ENCODE measurements at regions not wholly inside any gene's neighbourhood (a gene's known extent, or its start where the extent isn't known, plus 50 kb on each side); places are given as distances from the start of the nearest gene placed in this dataset.

DNA sequence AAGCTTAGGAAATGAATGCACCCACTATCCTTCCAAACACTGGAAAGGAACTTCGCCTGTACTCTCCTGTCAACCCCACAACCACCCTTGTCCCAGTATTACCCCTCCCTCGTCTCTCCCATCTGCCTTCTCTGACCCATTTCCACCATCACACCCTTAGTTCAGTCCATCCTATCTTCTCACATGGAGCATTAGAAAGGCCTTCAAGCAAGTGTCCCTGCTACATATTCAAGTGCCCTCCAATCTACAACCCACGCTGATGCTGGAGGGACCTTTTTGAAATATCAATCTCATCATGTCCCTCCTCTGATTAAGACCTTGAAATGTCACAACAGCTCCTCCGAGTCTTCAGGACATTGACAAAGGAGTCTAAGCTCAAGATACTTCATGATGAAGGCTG lies 133.8 kb upstream of the CCL2 start:
- TF ChIP-seq, protein P1, sequence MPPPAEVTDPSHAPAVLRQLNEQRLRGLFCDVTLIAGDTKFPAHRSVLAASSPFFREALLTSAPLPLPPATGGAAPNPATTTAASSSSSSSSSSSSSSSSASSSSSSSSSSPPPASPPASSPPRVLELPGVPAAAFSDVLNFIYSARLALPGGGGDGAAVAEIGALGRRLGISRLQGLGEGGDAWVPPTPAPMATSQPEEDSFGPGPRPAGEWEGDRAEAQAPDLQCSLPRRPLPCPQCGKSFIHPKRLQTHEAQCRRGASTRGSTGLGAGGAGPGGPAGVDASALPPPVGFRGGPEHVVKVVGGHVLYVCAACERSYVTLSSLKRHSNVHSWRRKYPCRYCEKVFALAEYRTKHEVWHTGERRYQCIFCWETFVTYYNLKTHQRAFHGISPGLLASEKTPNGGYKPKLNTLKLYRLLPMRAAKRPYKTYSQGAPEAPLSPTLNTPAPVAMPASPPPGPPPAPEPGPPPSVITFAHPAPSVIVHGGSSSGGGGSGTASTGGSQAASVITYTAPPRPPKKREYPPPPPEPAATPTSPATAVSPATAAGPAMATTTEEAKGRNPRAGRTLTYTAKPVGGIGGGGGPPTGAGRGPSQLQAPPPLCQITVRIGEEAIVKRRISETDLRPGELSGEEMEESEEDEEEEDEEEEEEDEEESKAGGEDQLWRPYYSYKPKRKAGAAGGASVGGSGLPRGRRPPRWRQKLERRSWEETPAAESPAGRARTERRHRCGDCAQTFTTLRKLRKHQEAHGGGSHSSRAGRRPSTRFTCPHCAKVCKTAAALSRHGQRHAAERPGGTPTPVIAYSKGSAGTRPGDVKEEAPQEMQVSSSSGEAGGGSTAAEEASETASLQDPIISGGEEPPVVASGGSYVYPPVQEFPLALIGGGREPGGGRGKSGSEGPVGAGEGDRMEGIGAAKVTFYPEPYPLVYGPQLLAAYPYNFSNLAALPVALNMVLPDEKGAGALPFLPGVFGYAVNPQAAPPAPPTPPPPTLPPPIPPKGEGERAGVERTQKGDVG (CRISPR knock-in tag; IDR thresholded peaks at IDR 0.05) = no peak
- TF ChIP-seq, protein P2, sequence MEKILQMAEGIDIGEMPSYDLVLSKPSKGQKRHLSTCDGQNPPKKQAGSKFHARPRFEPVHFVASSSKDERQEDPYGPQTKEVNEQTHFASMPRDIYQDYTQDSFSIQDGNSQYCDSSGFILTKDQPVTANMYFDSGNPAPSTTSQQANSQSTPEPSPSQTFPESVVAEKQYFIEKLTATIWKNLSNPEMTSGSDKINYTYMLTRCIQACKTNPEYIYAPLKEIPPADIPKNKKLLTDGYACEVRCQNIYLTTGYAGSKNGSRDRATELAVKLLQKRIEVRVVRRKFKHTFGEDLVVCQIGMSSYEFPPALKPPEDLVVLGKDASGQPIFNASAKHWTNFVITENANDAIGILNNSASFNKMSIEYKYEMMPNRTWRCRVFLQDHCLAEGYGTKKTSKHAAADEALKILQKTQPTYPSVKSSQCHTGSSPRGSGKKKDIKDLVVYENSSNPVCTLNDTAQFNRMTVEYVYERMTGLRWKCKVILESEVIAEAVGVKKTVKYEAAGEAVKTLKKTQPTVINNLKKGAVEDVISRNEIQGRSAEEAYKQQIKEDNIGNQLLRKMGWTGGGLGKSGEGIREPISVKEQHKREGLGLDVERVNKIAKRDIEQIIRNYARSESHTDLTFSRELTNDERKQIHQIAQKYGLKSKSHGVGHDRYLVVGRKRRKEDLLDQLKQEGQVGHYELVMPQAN (conservative IDR thresholded peaks at IDR 0.05) = no peak
- TF ChIP-seq BCL11A (IDR thresholded peaks at IDR 0.05; ENCODE audit: low read depth, low read length) (no peak), STAT1 (conservative IDR thresholded peaks at IDR 0.05) (no peak), RCOR1 (conservative IDR thresholded peaks at IDR 0.05; ENCODE audit: low read depth, low read length) (no peak), FOS (IDR thresholded peaks at IDR 0.05; ENCODE audit: borderline replicate concordance, extremely low read depth, insufficient read length) (no peak), POLR2AphosphoS2 (IDR thresholded peaks at IDR 0.05; ENCODE audit: low read depth, low read length) (no peak), HCFC1 (IDR thresholded peaks at IDR 0.05; ENCODE audit: low read length) (no peak)
- ChIA-PET SMC1A (ENCODE audit: uncharacterized antibody, unreplicated experiment) (no interaction called here), RAD21 (ENCODE audit: unreplicated experiment) (no interaction called here), POLR2A (no interaction called here), CTCF (no interaction called here)
- intact Hi-C loops (cut with micrococcal nuclease; ENCODE audit: unreplicated experiment) = no loop called here
- WGBS (ENCODE audit: insufficient coverage, insufficient replicate concordance, low lambda C conversion rate, missing lambda C conversion rate) = 0% methylated on average over 4 of the region's 4 CpGs
- DNase-seq (ENCODE audit: low read depth, low spot score) = no peak
- H3K36me3 ChIP-seq (ENCODE audit: control insufficient read depth in 2 of 2, insufficient read depth in 2 of 2, low read length in 1 of 2) = no peaks in the 10 kb centered on the region
- no peak overlapping the region for H3K4me2 ChIP-seq (ENCODE audit: control insufficient read depth, insufficient read depth)
- H3K4me3 ChIP-seq = no peak overlapping the region
- in situ Hi-C loops (cut with MboI) = no loop called here
- BruUV-seq (replicated peaks) = no TSS peak
- no peak for FAIRE-seq
- no peak overlapping the region for H3K27ac ChIP-seq (ENCODE audit: control insufficient read depth, insufficient read depth)
- H3K9ac ChIP-seq (ENCODE audit: control insufficient read depth, insufficient read depth, low read length) = no peak overlapping the region
- H3K27me3 ChIP-seq (replicated peaks in 1 of 2; ENCODE audit: control insufficient read depth in 2 of 2, insufficient read depth in 2 of 2, low read length in 1 of 2) = peaks cover 0 to 2% of the 10 kb centered on the region in 2 experiments; a peak in 2 of 4 replicates
- no peaks in the 10 kb centered on the region for H4K20me1 ChIP-seq (ENCODE audit: control insufficient read depth, insufficient read depth)
- no peak overlapping the region for H2AFZ ChIP-seq (ENCODE audit: control insufficient read depth, low read depth, low read length)
- no peak for ATAC-seq
- H3K4me1 ChIP-seq (ENCODE audit: control insufficient read depth, insufficient read depth, low read length) = peaks cover 1% of the 10 kb centered on the region
- H3K79me2 ChIP-seq (ENCODE audit: control insufficient read depth, insufficient read depth, low read length) = no peaks in the 10 kb centered on the region
- no peaks in the 10 kb centered on the region for H3K9me3 ChIP-seq (replicated peaks; ENCODE audit: control insufficient read depth, insufficient read depth, low read length)

Data from GM12878 (cell line).